H1 (cell line): ENCODE measurements at regions not wholly inside any gene's neighbourhood (a gene's known extent, or its start where the extent isn't known, plus 50 kb on each side); places are given as distances from the start of the nearest gene placed in this dataset.

Experiments used
- CTCF ChIA-PET: fragments of 300-600 bp; sonication (Branson Sonifier 250); formaldehyde crosslinking; loops from one replicate; lab custom pipeline; 2021; ENCODE audit not compliant: partially characterized antibody; lab: Charles Lee
- POLR2A ChIA-PET: fragments of 300-600 bp; sonication (Branson Sonifier 250); formaldehyde crosslinking; loops from one replicate; lab custom pipeline; 2021; ENCODE audit warnings: inconsistent platforms; ENCODE audit not compliant: partially characterized antibody; lab: Charles Lee
- DNase-seq, 2 experiments: peaks; one replicate each; pipeline versions ENCODE4 v3.0.0 to v3.0.0-alpha.2; 2010 to 2022; ENCODE audit warnings: low spot score in 2 of 2, low read depth in 1 of 2, mixed read lengths in 1 of 2
- FAIRE-seq: peaks from 2 replicates; lab custom pipeline; 2011; peaks lifted over from hg19 to GRCh38; lab: Jason Lieb, UNC
- H2AFZ ChIP-seq: 2 replicates; pipeline ENCODE4 v1.8.1; 2012; ENCODE audit warnings: low read length, inconsistent platforms
- H2AK5ac ChIP-seq: 2 replicates; pipeline ENCODE4 v1.6.1; 2013; ENCODE audit warnings: low read depth, low read length
- H2BK120ac ChIP-seq: replicated peaks from 2 replicates; pipeline ENCODE3; 2013; ENCODE audit warnings: low read depth, low read length, inconsistent platforms
- H2BK12ac ChIP-seq: 2 replicates; pipeline ENCODE4 v1.6.1; 2013; ENCODE audit warnings: low read depth, low read length
- H2BK15ac ChIP-seq: 2 replicates; pipeline ENCODE4 v1.6.1; 2013; ENCODE audit warnings: low read length
- H2BK20ac ChIP-seq: 2 replicates; pipeline ENCODE4 v1.6.1; 2013; ENCODE audit warnings: low read length
- H2BK5ac ChIP-seq: 2 replicates; pipeline ENCODE4 v1.6.1; 2013; ENCODE audit warnings: low read depth, low read length
- H3K14ac ChIP-seq: 2 replicates; pipeline ENCODE4 v1.6.1; 2013; ENCODE audit warnings: inconsistent platforms; ENCODE audit not compliant: insufficient read length
- H3K18ac ChIP-seq: 2 replicates; pipeline ENCODE4 v1.6.1; 2013; ENCODE audit warnings: low read length; ENCODE audit errors: extremely low read depth
- H3K23ac ChIP-seq: 2 replicates; pipeline ENCODE4 v1.6.1; 2013; ENCODE audit warnings: inconsistent platforms; ENCODE audit not compliant: insufficient read length
- H3K23me2 ChIP-seq: 2 replicates; pipeline ENCODE4 v1.6.1; 2013; ENCODE audit warnings: low read depth, low read length
- H3K27ac ChIP-seq: 2 replicates; pipeline ENCODE4 v1.6.1; 2011; ENCODE audit warnings: low read depth, low read length, inconsistent platforms
- H3K27me3 ChIP-seq, 4 experiments: replicated peaks in 1 of 4; 1 replicate in 1 of 4; 2 replicates in 3 of 4; pipeline versions ENCODE4 v1.6.1 to v1.8.1; 2011 to 2013; ENCODE audit warnings: low read length in 3 of 4, mild to moderate bottlenecking in 3 of 4, inconsistent platforms in 2 of 4, mixed read lengths in 2 of 4, moderate library complexity in 1 of 4; ENCODE audit not compliant: control insufficient read depth in 3 of 4, insufficient read depth in 3 of 4; ENCODE audit errors: extremely low read depth in 1 of 4
- H3K36me3 ChIP-seq, 4 experiments: 2 replicates each; pipeline versions ENCODE4 v1.6.1 to v1.8.1; 2011 to 2013; ENCODE audit warnings: mild to moderate bottlenecking in 4 of 4, low read length in 3 of 4, moderate library complexity in 2 of 4, control low read depth in 1 of 4, inconsistent platforms in 1 of 4; ENCODE audit not compliant: insufficient read depth in 4 of 4, control insufficient read depth in 2 of 4
- H3K4ac ChIP-seq: replicated peaks from 2 replicates; pipeline ENCODE3; 2013; ENCODE audit warnings: low read length, low read depth, mixed read lengths, inconsistent platforms; ENCODE audit not compliant: insufficient read length
- H3K4me1 ChIP-seq, 4 experiments: replicated peaks in 1 of 4; 1 replicate in 1 of 4; 2 replicates in 3 of 4; pipeline versions ENCODE4 v1.6.1 to v1.8.1; 2011 to 2013; ENCODE audit warnings: low read length in 3 of 4, inconsistent platforms in 2 of 4, mixed read lengths in 1 of 4; ENCODE audit not compliant: insufficient read depth in 4 of 4, control insufficient read depth in 3 of 4
- H3K4me2 ChIP-seq, 2 experiments: 2 replicates each; pipeline versions ENCODE4 v1.6.1 to v1.8.1; 2011 to 2013; ENCODE audit warnings: low read depth in 2 of 2, low read length in 2 of 2, control low read depth in 1 of 2, inconsistent platforms in 1 of 2, mild to moderate bottlenecking in 1 of 2; ENCODE audit not compliant: insufficient read depth in 1 of 2
- H3K4me3 ChIP-seq, 4 experiments: fragments of 200-600, 300-600 bp in 1 of 4; sonication (generic), shearing (Covaris generic), sonication (Bioruptor Twin) in 1 of 4; 2 replicates each; pipeline versions ENCODE4 v1.5.1 to v1.8.1; 2011 to 2016; ENCODE audit warnings: low read length in 4 of 4, low read depth in 3 of 4, control low read depth in 2 of 4, inconsistent platforms in 2 of 4, mild to moderate bottlenecking in 2 of 4, mixed read lengths in 1 of 4, moderate library complexity in 1 of 4; ENCODE audit not compliant: insufficient read depth in 2 of 4; ENCODE audit errors: extremely low read depth in 1 of 4
- H3K56ac ChIP-seq: replicated peaks from 2 replicates; pipeline ENCODE3; 2013; ENCODE audit warnings: low read depth, mild to moderate bottlenecking, mixed read lengths, low read length, inconsistent platforms; ENCODE audit not compliant: insufficient read length
- H3K79me1 ChIP-seq: 2 replicates; pipeline ENCODE4 v1.6.1; 2013; ENCODE audit warnings: low read depth, low read length, control low read depth
- H3K79me2 ChIP-seq, 2 experiments: 2 replicates each; pipeline versions ENCODE4 v1.6.1 to v1.8.1; 2012 to 2013; ENCODE audit warnings: low read length in 2 of 2, mild to moderate bottlenecking in 2 of 2, inconsistent platforms in 1 of 2; ENCODE audit not compliant: insufficient read depth in 2 of 2, control insufficient read depth in 1 of 2
- H3K9ac ChIP-seq, 4 experiments: replicated peaks in 1 of 4; 1 replicate in 1 of 4; 2 replicates in 3 of 4; pipeline versions ENCODE4 v1.6.1 to v1.8.1; 2011 to 2013; ENCODE audit warnings: low read depth in 3 of 4, low read length in 3 of 4, control low read depth in 2 of 4, mild to moderate bottlenecking in 2 of 4, moderate library complexity in 2 of 4, inconsistent platforms in 1 of 4; ENCODE audit errors: extremely low read depth in 1 of 4
- H3K9me3 ChIP-seq, 2 experiments: 2 replicates each; pipeline versions ENCODE4 v1.6.1 to v1.8.1; 2012 to 2013; ENCODE audit warnings: mild to moderate bottlenecking in 2 of 2, moderate library complexity in 2 of 2, control low read depth in 1 of 2, inconsistent platforms in 1 of 2, low read depth in 1 of 2, low read length in 1 of 2, mixed read lengths in 1 of 2; ENCODE audit not compliant: insufficient read depth in 2 of 2
- H4K20me1 ChIP-seq, 2 experiments: replicated peaks in 1 of 2; 2 replicates each; pipeline versions ENCODE3 to v1.8.1; 2011 to 2013; ENCODE audit warnings: inconsistent platforms in 2 of 2, low read length in 2 of 2, mild to moderate bottlenecking in 1 of 2; ENCODE audit not compliant: insufficient read depth in 2 of 2, control insufficient read depth in 1 of 2
- H4K5ac ChIP-seq: 2 replicates; pipeline ENCODE4 v1.6.1; 2013; ENCODE audit warnings: low read length, low read depth, mixed read lengths, inconsistent platforms; ENCODE audit not compliant: insufficient read length
- H4K8ac ChIP-seq: 2 replicates; pipeline ENCODE4 v1.8.0; 2013; ENCODE audit warnings: mild to moderate bottlenecking, moderate library complexity, low read length, inconsistent platforms; ENCODE audit not compliant: insufficient read depth; ENCODE audit errors: extremely low read depth
- H4K91ac ChIP-seq: replicated peaks from 2 replicates; pipeline ENCODE3; 2013; ENCODE audit warnings: low read length, mixed read lengths, inconsistent platforms; ENCODE audit not compliant: insufficient read length
- ASH2L ChIP-seq: fragments of 200-600, 300-600 bp; sonication (generic); IDR thresholded peaks from one replicate; pipeline ENCODE4 v1.7.1; 2017; ENCODE audit warnings: low read length
- CBX8 ChIP-seq: fragments of 300-800, 300-1000 bp; sonication (generic); IDR thresholded peaks from 2 replicates; pipeline ENCODE4 v1.7.1; 2016; ENCODE audit warnings: low read depth, low read length, borderline replicate concordance
- EZH2 ChIP-seq: fragments of 200-600 bp; sonication (generic); IDR thresholded peaks from 2 replicates; pipeline ENCODE4 v1.7.1; 2012; ENCODE audit warnings: low read depth, mild to moderate bottlenecking, moderate library complexity, low read length, inconsistent platforms; ENCODE audit not compliant: severe bottlenecking
- HDAC2 ChIP-seq, 2 experiments: fragments of 300-600 bp in 1 of 2; sonication (generic) in 1 of 2; IDR thresholded peaks; 2 replicates each; pipeline ENCODE4 v1.6.1; 2011 to 2012; ENCODE audit warnings: low read depth in 2 of 2, low read length in 2 of 2, mild to moderate bottlenecking in 2 of 2, moderate library complexity in 2 of 2, borderline replicate concordance in 1 of 2, inconsistent platforms in 1 of 2
- MAFK ChIP-seq: IDR thresholded peaks from 2 replicates; pipeline ENCODE4 v1.6.1; 2012; ENCODE audit warnings: low read depth, mild to moderate bottlenecking, improper control_type of control experiment, low read length
- POU5F1 ChIP-seq: IDR thresholded peaks from 2 replicates; pipeline ENCODE4 v1.6.1; 2011; ENCODE audit warnings: low read depth, mild to moderate bottlenecking, low read length, moderate library complexity
- SIRT6 ChIP-seq: IDR thresholded peaks from one replicate; pipeline ENCODE4 v1.7.1; 2012; ENCODE audit warnings: low read length, inconsistent platforms
- SIX5 ChIP-seq: IDR thresholded peaks from 2 replicates; pipeline ENCODE4 v1.6.1; 2011; ENCODE audit warnings: mild to moderate bottlenecking, low read depth, low read length
- TF ChIP-seq, protein P1 (sequence below), 3 experiments: IDR thresholded peaks; 1 replicate in 2 of 3; 2 replicates in 1 of 3; pipeline versions ENCODE4 v1.5.1 to v1.6.1; 2011; ENCODE audit warnings: low read length in 3 of 3, mild to moderate bottlenecking in 3 of 3, inconsistent platforms in 2 of 3, low read depth in 1 of 3, moderate library complexity in 1 of 3; ENCODE audit not compliant: insufficient read depth in 1 of 3; ENCODE audit errors: control extremely low read depth in 1 of 3
- TF ChIP-seq, protein P2 (sequence below): IDR thresholded peaks from 2 replicates; pipeline ENCODE4 v1.6.1; 2011; ENCODE audit warnings: low read depth, mild to moderate bottlenecking, low read length; ENCODE audit not compliant: insufficient read depth

DNA sequence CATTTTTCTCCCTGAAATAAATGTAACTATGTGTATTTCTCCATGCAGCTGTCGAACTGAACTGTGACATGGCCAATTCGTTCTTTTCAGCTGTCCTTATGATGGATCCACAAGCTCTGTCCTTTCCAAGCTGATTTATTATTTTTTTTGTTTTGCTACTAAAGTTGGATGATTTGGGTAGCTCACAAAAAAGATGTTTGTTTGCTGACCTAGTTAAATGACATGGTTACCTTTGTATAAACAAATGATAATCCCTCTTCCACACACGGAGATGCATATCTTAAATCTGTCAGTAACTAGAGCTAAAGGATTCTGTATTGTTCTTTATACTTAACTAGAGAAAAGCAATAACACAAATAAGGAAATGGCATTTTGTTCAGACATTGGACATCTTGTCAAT, 884.3 kb upstream of the PCDH20 start (continued):
- TF ChIP-seq MAFK (no peak), ASH2L (no peak)

DNA sequence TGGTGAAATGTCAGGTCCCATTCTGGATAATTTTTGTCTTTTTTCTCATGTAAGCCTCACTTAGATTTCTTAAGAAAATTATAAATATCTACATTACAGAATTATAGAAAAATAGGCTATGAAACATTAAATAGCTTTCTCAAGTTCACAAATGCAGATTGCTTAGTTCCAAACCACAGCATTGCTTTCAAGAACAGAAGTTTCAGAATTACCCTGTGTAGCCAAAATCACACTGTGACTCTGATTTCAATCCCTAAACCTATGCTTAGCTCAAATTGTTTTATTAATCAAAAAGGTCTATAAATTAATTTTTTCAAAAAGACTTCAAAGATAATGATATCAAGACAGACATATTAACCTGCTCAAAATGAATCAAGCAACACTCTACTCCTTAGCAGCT, 881.2 kb upstream of the PCDH20 start:
- H2BK120ac ChIP-seq: no peak overlapping the region
- no peak overlapping the region for H4K8ac ChIP-seq
- H3K4me3 ChIP-seq: no peak overlapping the region
- no peak overlapping the region; the same call in 1 of the 2 replicates for H2AFZ ChIP-seq
- H3K18ac ChIP-seq: no peak overlapping the region
- H3K14ac ChIP-seq: no peak overlapping the region
- no peak overlapping the region for H2BK12ac ChIP-seq
- H3K4me2 ChIP-seq: no peak overlapping the region
- H3K36me3 ChIP-seq: no peaks in the 10 kb centered on the region
- H3K23me2 ChIP-seq: no peaks in the 10 kb centered on the region
- ChIA-PET POLR2A (no interaction called here), CTCF (interaction anchor here (0.5 to 0.9 kb wide), 2 partner anchors 26 to 66 kb away, joined by 3 read pairs; no protein-coding TSS in a partner anchor)
- no peak overlapping the region for H3K23ac ChIP-seq
- H3K27ac ChIP-seq: no peak overlapping the region
- H4K5ac ChIP-seq: no peak overlapping the region
- no peak overlapping the region for H2BK20ac ChIP-seq
- H3K79me1 ChIP-seq: no peaks in the 10 kb centered on the region
- H4K20me1 ChIP-seq: no peaks in the 10 kb centered on the region
- no peak overlapping the region for H2AK5ac ChIP-seq
- no peak for TF ChIP-seq POU5F1
- no peak for TF ChIP-seq HDAC2 (IDR thresholded peaks at IDR 0.05; ENCODE audit: borderline replicate concordance in 1 of 2, low read depth in 2 of 2, low read length in 2 of 2)
- TF ChIP-seq EZH2: no peak
- TF ChIP-seq SIX5: no peak
- TF ChIP-seq, protein P1, sequence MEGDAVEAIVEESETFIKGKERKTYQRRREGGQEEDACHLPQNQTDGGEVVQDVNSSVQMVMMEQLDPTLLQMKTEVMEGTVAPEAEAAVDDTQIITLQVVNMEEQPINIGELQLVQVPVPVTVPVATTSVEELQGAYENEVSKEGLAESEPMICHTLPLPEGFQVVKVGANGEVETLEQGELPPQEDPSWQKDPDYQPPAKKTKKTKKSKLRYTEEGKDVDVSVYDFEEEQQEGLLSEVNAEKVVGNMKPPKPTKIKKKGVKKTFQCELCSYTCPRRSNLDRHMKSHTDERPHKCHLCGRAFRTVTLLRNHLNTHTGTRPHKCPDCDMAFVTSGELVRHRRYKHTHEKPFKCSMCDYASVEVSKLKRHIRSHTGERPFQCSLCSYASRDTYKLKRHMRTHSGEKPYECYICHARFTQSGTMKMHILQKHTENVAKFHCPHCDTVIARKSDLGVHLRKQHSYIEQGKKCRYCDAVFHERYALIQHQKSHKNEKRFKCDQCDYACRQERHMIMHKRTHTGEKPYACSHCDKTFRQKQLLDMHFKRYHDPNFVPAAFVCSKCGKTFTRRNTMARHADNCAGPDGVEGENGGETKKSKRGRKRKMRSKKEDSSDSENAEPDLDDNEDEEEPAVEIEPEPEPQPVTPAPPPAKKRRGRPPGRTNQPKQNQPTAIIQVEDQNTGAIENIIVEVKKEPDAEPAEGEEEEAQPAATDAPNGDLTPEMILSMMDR (IDR thresholded peaks at IDR 0.05; ENCODE audit: control extremely low read depth in 1 of 3, insufficient read depth in 1 of 3, low read depth in 1 of 3, low read length in 3 of 3): no peak
- TF ChIP-seq, protein P2, sequence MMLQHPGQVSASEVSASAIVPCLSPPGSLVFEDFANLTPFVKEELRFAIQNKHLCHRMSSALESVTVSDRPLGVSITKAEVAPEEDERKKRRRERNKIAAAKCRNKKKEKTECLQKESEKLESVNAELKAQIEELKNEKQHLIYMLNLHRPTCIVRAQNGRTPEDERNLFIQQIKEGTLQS: no peak
- TF ChIP-seq SIRT6: no peak
- TF ChIP-seq CBX8: no peak
- no peaks in the 10 kb centered on the region for H3K27me3 ChIP-seq
- DNase-seq (no peak), FAIRE-seq (no peak)
- no peaks in the 10 kb centered on the region for H3K9me3 ChIP-seq
- H3K4ac ChIP-seq: no peak overlapping the region
- H3K56ac ChIP-seq: no peak overlapping the region
- H3K79me2 ChIP-seq: no peaks in the 10 kb centered on the region
- H3K9ac ChIP-seq: no peak overlapping the region
- no peak overlapping the region for H2BK15ac ChIP-seq
- no peak overlapping the region for H4K91ac ChIP-seq
- no peaks in the 10 kb centered on the region for H3K4me1 ChIP-seq
- H2BK5ac ChIP-seq: no peak overlapping the region
